ENCODE measurements at regions not wholly inside any gene's neighbourhood (a gene's known extent, or its start where the extent isn't known, plus 50 kb on each side); places are given as distances from the start of the nearest gene placed in this dataset.

DNA sequence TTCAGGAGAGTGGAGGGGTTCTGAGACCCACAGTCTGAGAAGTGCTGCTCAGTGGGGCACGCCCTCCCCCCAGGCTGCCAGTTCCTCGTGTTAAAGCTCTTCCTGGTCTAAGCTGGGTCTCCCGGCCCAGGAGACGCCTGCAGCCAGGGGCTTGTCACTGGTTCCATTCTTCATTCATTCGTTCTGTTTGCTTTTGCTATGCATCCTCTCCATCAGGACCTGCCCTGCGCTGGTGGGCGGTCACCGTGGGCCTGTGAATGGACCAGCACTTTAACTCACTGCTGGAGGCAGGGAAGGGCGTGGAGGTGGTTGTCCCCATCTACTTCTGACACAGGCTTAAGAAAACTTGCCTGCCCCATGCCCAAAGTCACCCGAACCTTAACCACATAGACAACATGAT lies 272.8 kb upstream of the HDAC4 start:
- TF ChIP-seq SUZ12 (IDR thresholded peaks at IDR 0.05; ENCODE audit: unreplicated experiment) (no peak), SIN3A (IDR thresholded peaks at IDR 0.05; ENCODE audit: low read depth, low read length) (no peak), MXI1 (IDR thresholded peaks at IDR 0.05; ENCODE audit: low read depth, low read length) (no peak), RAD21 (IDR thresholded peaks at IDR 0.05; ENCODE audit: insufficient read depth, low read depth, low read length) (no peak), POLR2AphosphoS2 (IDR thresholded peaks at IDR 0.05; ENCODE audit: low read depth, low read length) (no peak), TAF1 (IDR thresholded peaks at IDR 0.05; ENCODE audit: borderline replicate concordance, low read depth, low read length) (no peak), BMI1 (IDR thresholded peaks at IDR 0.05; ENCODE audit: borderline replicate concordance) (no peak), CHD1 (IDR thresholded peaks at IDR 0.05; ENCODE audit: low read depth, low read length) (no peak), JUNB (IDR thresholded peaks at IDR 0.05) (no peak)
- TF ChIP-seq, protein P1, sequence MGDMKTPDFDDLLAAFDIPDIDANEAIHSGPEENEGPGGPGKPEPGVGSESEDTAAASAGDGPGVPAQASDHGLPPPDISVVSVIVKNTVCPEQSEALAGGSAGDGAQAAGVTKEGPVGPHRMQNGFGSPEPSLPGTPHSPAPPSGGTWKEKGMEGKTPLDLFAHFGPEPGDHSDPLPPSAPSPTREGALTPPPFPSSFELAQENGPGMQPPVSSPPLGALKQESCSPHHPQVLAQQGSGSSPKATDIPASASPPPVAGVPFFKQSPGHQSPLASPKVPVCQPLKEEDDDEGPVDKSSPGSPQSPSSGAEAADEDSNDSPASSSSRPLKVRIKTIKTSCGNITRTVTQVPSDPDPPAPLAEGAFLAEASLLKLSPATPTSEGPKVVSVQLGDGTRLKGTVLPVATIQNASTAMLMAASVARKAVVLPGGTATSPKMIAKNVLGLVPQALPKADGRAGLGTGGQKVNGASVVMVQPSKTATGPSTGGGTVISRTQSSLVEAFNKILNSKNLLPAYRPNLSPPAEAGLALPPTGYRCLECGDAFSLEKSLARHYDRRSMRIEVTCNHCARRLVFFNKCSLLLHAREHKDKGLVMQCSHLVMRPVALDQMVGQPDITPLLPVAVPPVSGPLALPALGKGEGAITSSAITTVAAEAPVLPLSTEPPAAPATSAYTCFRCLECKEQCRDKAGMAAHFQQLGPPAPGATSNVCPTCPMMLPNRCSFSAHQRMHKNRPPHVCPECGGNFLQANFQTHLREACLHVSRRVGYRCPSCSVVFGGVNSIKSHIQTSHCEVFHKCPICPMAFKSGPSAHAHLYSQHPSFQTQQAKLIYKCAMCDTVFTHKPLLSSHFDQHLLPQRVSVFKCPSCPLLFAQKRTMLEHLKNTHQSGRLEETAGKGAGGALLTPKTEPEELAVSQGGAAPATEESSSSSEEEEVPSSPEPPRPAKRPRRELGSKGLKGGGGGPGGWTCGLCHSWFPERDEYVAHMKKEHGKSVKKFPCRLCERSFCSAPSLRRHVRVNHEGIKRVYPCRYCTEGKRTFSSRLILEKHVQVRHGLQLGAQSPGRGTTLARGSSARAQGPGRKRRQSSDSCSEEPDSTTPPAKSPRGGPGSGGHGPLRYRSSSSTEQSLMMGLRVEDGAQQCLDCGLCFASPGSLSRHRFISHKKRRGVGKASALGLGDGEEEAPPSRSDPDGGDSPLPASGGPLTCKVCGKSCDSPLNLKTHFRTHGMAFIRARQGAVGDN (IDR thresholded peaks at IDR 0.05), result no peak
- TF ChIP-seq, protein P2, sequence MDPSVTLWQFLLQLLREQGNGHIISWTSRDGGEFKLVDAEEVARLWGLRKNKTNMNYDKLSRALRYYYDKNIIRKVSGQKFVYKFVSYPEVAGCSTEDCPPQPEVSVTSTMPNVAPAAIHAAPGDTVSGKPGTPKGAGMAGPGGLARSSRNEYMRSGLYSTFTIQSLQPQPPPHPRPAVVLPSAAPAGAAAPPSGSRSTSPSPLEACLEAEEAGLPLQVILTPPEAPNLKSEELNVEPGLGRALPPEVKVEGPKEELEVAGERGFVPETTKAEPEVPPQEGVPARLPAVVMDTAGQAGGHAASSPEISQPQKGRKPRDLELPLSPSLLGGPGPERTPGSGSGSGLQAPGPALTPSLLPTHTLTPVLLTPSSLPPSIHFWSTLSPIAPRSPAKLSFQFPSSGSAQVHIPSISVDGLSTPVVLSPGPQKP (IDR thresholded peaks at IDR 0.05; ENCODE audit: low read depth, low read length), result no peak
- TF ChIP-seq, protein P3, sequence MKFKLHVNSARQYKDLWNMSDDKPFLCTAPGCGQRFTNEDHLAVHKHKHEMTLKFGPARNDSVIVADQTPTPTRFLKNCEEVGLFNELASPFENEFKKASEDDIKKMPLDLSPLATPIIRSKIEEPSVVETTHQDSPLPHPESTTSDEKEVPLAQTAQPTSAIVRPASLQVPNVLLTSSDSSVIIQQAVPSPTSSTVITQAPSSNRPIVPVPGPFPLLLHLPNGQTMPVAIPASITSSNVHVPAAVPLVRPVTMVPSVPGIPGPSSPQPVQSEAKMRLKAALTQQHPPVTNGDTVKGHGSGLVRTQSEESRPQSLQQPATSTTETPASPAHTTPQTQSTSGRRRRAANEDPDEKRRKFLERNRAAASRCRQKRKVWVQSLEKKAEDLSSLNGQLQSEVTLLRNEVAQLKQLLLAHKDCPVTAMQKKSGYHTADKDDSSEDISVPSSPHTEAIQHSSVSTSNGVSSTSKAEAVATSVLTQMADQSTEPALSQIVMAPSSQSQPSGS (IDR thresholded peaks at IDR 0.05; ENCODE audit: low read length), result no peak

Measured in GM12878 (cell line).